CD4-positive, alpha-beta T cell (primary cell): ENCODE measurements at regions not wholly inside any gene's neighbourhood (a gene's known extent, or its start where the extent isn't known, plus 50 kb on each side); places are given as distances from the start of the nearest gene placed in this dataset.

Source experiments
- ATAC-seq: fragments of 200-7000 bp; cut with Tn5 transposase; one replicate; pipeline ENCODE4 v1.10.0; 2022; ENCODE audit warnings: mild to moderate bottlenecking; ENCODE audit not compliant: poor library complexity
- CTCF ChIA-PET: fragments of 350-600 bp; sonication (Branson Sonifier 250); formaldehyde crosslinking; loops from one replicate; lab custom pipeline; 2021; ENCODE audit warnings: antibody characterized with exemption, inconsistent platforms; lab: Charles Lee
- POLR2A ChIA-PET: fragments of 350-600 bp; sonication (Branson Sonifier 250); formaldehyde crosslinking; loops from one replicate; lab custom pipeline; 2021; ENCODE audit warnings: antibody characterized with exemption, inconsistent platforms; lab: Charles Lee
- DNase-seq, 14 experiments: peaks; one replicate each; pipeline ENCODE4 v3.0.0-alpha.2; 2013 to 2020; ENCODE audit warnings: mixed read lengths in 2 of 14
- H3K27ac ChIP-seq, 2 donors: one replicate each; pipeline versions ENCODE4 v1.5.1 to v1.7.0; 2013; ENCODE audit warnings: low read length in 2 of 2, low read depth in 1 of 2, mild to moderate bottlenecking in 1 of 2
- H3K27me3 ChIP-seq, 2 experiments: 1 replicate in 1 of 2; 2 replicates in 1 of 2; pipeline versions ENCODE4 v1.6.1 to v1.7.0; 2013; ENCODE audit warnings: low read length in 2 of 2, control low read depth in 1 of 2, mild to moderate bottlenecking in 1 of 2, moderate library complexity in 1 of 2; ENCODE audit not compliant: insufficient read depth in 2 of 2, control insufficient read depth in 1 of 2
- H3K36me3 ChIP-seq: one replicate; pipeline ENCODE4 v1.6.1; 2013; ENCODE audit warnings: low read length, control low read depth; ENCODE audit not compliant: insufficient read depth
- H3K4me1 ChIP-seq: one replicate; pipeline ENCODE4 v1.6.1; 2013; ENCODE audit warnings: low read length, control low read depth; ENCODE audit not compliant: insufficient read depth
- H3K4me3 ChIP-seq: one replicate; pipeline ENCODE4 v1.5.1; 2013; ENCODE audit warnings: mild to moderate bottlenecking, low read length, moderate library complexity
- H3K9me3 ChIP-seq, 2 experiments: 1 replicate in 1 of 2; 2 replicates in 1 of 2; pipeline versions ENCODE4 v1.6.1 to v1.7.0; 2013; ENCODE audit warnings: low read length in 2 of 2, mild to moderate bottlenecking in 2 of 2, control low read depth in 1 of 2, moderate library complexity in 1 of 2; ENCODE audit not compliant: control insufficient read depth in 1 of 2, insufficient read depth in 1 of 2
- H3K27ac Mint-ChIP-seq: one replicate; pipeline ENCODE4 v1.8.0; 2020; ENCODE audit warnings: mixed read lengths
- H3K27me3 Mint-ChIP-seq: one replicate; pipeline ENCODE4 v1.8.0; 2021; ENCODE audit warnings: mixed read lengths
- H3K36me3 Mint-ChIP-seq: one replicate; pipeline ENCODE4 v1.8.0; 2021; ENCODE audit warnings: low read depth, mixed read lengths
- H3K4me1 Mint-ChIP-seq: one replicate; pipeline ENCODE4 v1.8.0; 2021; ENCODE audit warnings: low read depth, mixed read lengths
- H3K4me3 Mint-ChIP-seq: one replicate; pipeline ENCODE4 v1.8.0; 2020; ENCODE audit warnings: mild to moderate bottlenecking, mixed read lengths
- H3K9me3 Mint-ChIP-seq: one replicate; pipeline ENCODE4 v1.8.0; 2020; ENCODE audit warnings: mixed read lengths
- CTCF ChIP-seq: fragments of 200-600 bp; IDR thresholded peaks from one replicate; pipeline ENCODE4 v1.8.0; 2022; ENCODE audit warnings: antibody characterized with exemption, mild to moderate bottlenecking
- intact Hi-C, 2 experiments: fragments of 100-400 bp; cut with DNase I in 1 of 2; cut with micrococcal nuclease in 1 of 2; formaldehyde crosslinking; loops; one replicate each; pipeline versions ENCODE4 v1.15.1 to v1.9.0; 2023 to 2025; cut with DNase I, micrococcal nuclease

- CTCF ChIA-PET: interaction anchor here (1.3 kb wide), 1 partner anchor 11 kb away, joined by 3 read pairs; no protein-coding TSS in a partner anchor
- intact Hi-C loops: no loop called here
- Histone ChIP-seq H3K27me3 (no peaks in the 10 kb centered on the region), H3K27ac (no peak overlapping the region), H3K4me1 (no peaks in the 10 kb centered on the region), H3K36me3 (no peaks in the 10 kb centered on the region), H3K9me3 (no peaks in the 10 kb centered on the region), H3K4me3 (no peak overlapping the region)
- no peak overlapping the region for H3K4me3 Mint-ChIP-seq
- H3K27me3 Mint-ChIP-seq: no peaks in the 10 kb centered on the region
- no peaks in the 10 kb centered on the region for H3K9me3 Mint-ChIP-seq
- no peak overlapping the region for H3K27ac Mint-ChIP-seq
- POLR2A ChIA-PET: no interaction called here
- H3K36me3 Mint-ChIP-seq: no peaks in the 10 kb centered on the region
- no peaks in the 10 kb centered on the region for H3K4me1 Mint-ChIP-seq
- DNase-seq (no peak), ATAC-seq (no peak)
- no peak for TF ChIP-seq CTCF
Observed at GRCh38 chr15:70214276-70214675, 116.6 kb upstream of the TLE3 start.

- no peak overlapping the region for H3K4me3 ChIP-seq
- ATAC-seq: no peak
- TF ChIP-seq CTCF: no peak
- H3K27ac ChIP-seq: no peak overlapping the region
- no peaks in the 10 kb centered on the region for H3K27me3 ChIP-seq
- H3K9me3 ChIP-seq: no peaks in the 10 kb centered on the region
- CTCF ChIA-PET: interaction anchor here (1.3 kb wide), 1 partner anchor 11 kb away, joined by 3 read pairs; no protein-coding TSS in a partner anchor
- no peaks in the 10 kb centered on the region for H3K36me3 Mint-ChIP-seq
- H3K36me3 ChIP-seq: no peaks in the 10 kb centered on the region
- POLR2A ChIA-PET: no interaction called here
- no peak for DNase-seq
- no peaks in the 10 kb centered on the region for H3K9me3 Mint-ChIP-seq
- intact Hi-C loops: no loop called here
- H3K27ac Mint-ChIP-seq: no peak overlapping the region
- no peaks in the 10 kb centered on the region for H3K4me1 Mint-ChIP-seq
- H3K4me3 Mint-ChIP-seq: no peak overlapping the region
- H3K4me1 ChIP-seq: no peaks in the 10 kb centered on the region
- no peaks in the 10 kb centered on the region for H3K27me3 Mint-ChIP-seq
Observed at GRCh38 chr15:70213794-70214193, 116.1 kb upstream of the TLE3 start.

GRCh38 chr15:70212963-70213315, 115.2 kb upstream of the TLE3 start:
- no peak overlapping the region for H3K4me3 Mint-ChIP-seq
- DNase-seq: no peak

More at GRCh38 chr15:70212963-70213315, 115.2 kb upstream of the TLE3 start:
- Mint-ChIP-seq H3K36me3 (no peaks in the 10 kb centered on the region), H3K4me1 (no peaks in the 10 kb centered on the region), H3K27ac (no peak overlapping the region), H3K27me3 (no peaks in the 10 kb centered on the region), H3K9me3 (no peaks in the 10 kb centered on the region)
- Histone ChIP-seq H3K27me3 (no peaks in the 10 kb centered on the region), H3K4me3 (no peak overlapping the region), H3K36me3 (no peaks in the 10 kb centered on the region), H3K9me3 (no peaks in the 10 kb centered on the region), H3K27ac (no peak overlapping the region), H3K4me1 (no peaks in the 10 kb centered on the region)
- POLR2A ChIA-PET: no interaction called here
- no peak for TF ChIP-seq CTCF
- ATAC-seq: no peak
- intact Hi-C loops: no loop called here
- CTCF ChIA-PET: interaction anchor here (1.3 kb wide), 1 partner anchor 12 kb away, joined by 3 read pairs; no protein-coding TSS in a partner anchor
